ENCODE measurements at regions not wholly inside any gene's neighbourhood (a gene's known extent, or its start where the extent isn't known, plus 50 kb on each side); places are given as distances from the start of the nearest gene placed in this dataset.

GRCh38 chr18:28735731-28736130, 558.8 kb upstream of the CDH2 start:
- TF ChIP-seq CTCF (IDR thresholded peaks at IDR 0.05) = no peak
- no peak for TF ChIP-seq POLR2A (IDR thresholded peaks at IDR 0.05)
